ENCODE measurements at regions not wholly inside any gene's neighbourhood (a gene's known extent, or its start where the extent isn't known, plus 50 kb on each side); places are given as distances from the start of the nearest gene placed in this dataset.

GRCh38 chr12:24373004-24373403, 423.5 kb upstream of the SOX5 start:
- intact Hi-C loops (cut with DNase I; ENCODE audit: low total_unique reads) = no loop called here
- Histone ChIP-seq H3K4me1 (peaks cover 0 to 15% (median 0%) of the 10 kb centered on the region in 4 donors), H3K36me3 (no peaks in the 10 kb centered on the region), H3K27me3 (no peaks in the 10 kb centered on the region), H3K27ac (no peak overlapping the region), H3K9me3 (no peaks in the 10 kb centered on the region), H3K4me3 (no peak overlapping the region)
- DNase-seq = no peak
- no peak for TF ChIP-seq CTCF (IDR thresholded peaks at IDR 0.05)

- Histone ChIP-seq H3K27ac (no peak overlapping the region), H3K9me3 (no peaks in the 10 kb centered on the region), H3K27me3 (no peaks in the 10 kb centered on the region), H3K4me3 (no peak overlapping the region), H3K4me1 (peaks cover 0 to 9% (median 0%) of the 10 kb centered on the region in 4 donors), H3K36me3 (no peaks in the 10 kb centered on the region)
- no peak for TF ChIP-seq CTCF (IDR thresholded peaks at IDR 0.05)
- intact Hi-C loops (cut with DNase I; ENCODE audit: low total_unique reads) = no loop called here
- no peak for DNase-seq
These were observed 417.0 kb upstream of the SOX5 start for GRCh38 chr12:24366514-24366913.

- Histone ChIP-seq H3K27me3 (no peaks in the 10 kb centered on the region), H3K27ac (no peak overlapping the region), H3K9me3 (no peaks in the 10 kb centered on the region), H3K4me3 (no peak overlapping the region), H3K36me3 (no peaks in the 10 kb centered on the region), H3K4me1 (peaks cover 0 to 13% (median 3%) of the 10 kb centered on the region in 4 donors)
- DNase-seq = no peak
- intact Hi-C loops (cut with DNase I; ENCODE audit: low total_unique reads) = no loop called here
- no peak for TF ChIP-seq CTCF (IDR thresholded peaks at IDR 0.05)
These were observed 415.5 kb upstream of the SOX5 start for GRCh38 chr12:24364921-24365320.

- Histone ChIP-seq H3K27ac (no peak overlapping the region), H3K4me3 (no peak overlapping the region), H3K4me1 (peaks cover 0 to 16% (median 3%) of the 10 kb centered on the region in 4 donors), H3K27me3 (no peaks in the 10 kb centered on the region), H3K36me3 (no peaks in the 10 kb centered on the region), H3K9me3 (no peaks in the 10 kb centered on the region)
- DNase-seq = no peak
- intact Hi-C loops (cut with DNase I; ENCODE audit: low total_unique reads) = no loop called here
- no peak for TF ChIP-seq CTCF (IDR thresholded peaks at IDR 0.05)
These were observed 413.8 kb upstream of the SOX5 start for GRCh38 chr12:24363177-24363754.

- no peak for TF ChIP-seq CTCF (IDR thresholded peaks at IDR 0.05)
- intact Hi-C loops (cut with DNase I; ENCODE audit: low total_unique reads) = no loop called here
- no peak overlapping the region for H3K4me3 ChIP-seq
- no peak for DNase-seq
- no peaks in the 10 kb centered on the region for H3K27me3 ChIP-seq
- no peak overlapping the region for H3K27ac ChIP-seq
- H3K9me3 ChIP-seq = no peaks in the 10 kb centered on the region
- H3K4me1 ChIP-seq = peaks cover 0 to 15% (median 3%) of the 10 kb centered on the region in 4 donors
- H3K36me3 ChIP-seq = no peaks in the 10 kb centered on the region
These were observed 412.6 kb upstream of the SOX5 start for GRCh38 chr12:24361877-24362580.
